H1 (cell line): ENCODE measurements at regions not wholly inside any gene's neighbourhood (a gene's known extent, or its start where the extent isn't known, plus 50 kb on each side); places are given as distances from the start of the nearest gene placed in this dataset.

Source experiments
- CTCF ChIA-PET: fragments of 300-600 bp; sonication (Branson Sonifier 250); formaldehyde crosslinking; loops from one replicate; lab custom pipeline; 2021; ENCODE audit not compliant: partially characterized antibody; lab: Charles Lee
- POLR2A ChIA-PET: fragments of 300-600 bp; sonication (Branson Sonifier 250); formaldehyde crosslinking; loops from one replicate; lab custom pipeline; 2021; ENCODE audit warnings: inconsistent platforms; ENCODE audit not compliant: partially characterized antibody; lab: Charles Lee
- DNase-seq, 2 experiments: peaks; one replicate each; pipeline versions ENCODE4 v3.0.0 to v3.0.0-alpha.2; 2010 to 2022; ENCODE audit warnings: low spot score in 2 of 2, low read depth in 1 of 2, mixed read lengths in 1 of 2
- FAIRE-seq: peaks from 2 replicates; lab custom pipeline; 2011; peaks lifted over from hg19 to GRCh38; lab: Jason Lieb, UNC
- H2AFZ ChIP-seq: 2 replicates; pipeline ENCODE4 v1.8.1; 2012; ENCODE audit warnings: low read length, inconsistent platforms
- H2AK5ac ChIP-seq: 2 replicates; pipeline ENCODE4 v1.6.1; 2013; ENCODE audit warnings: low read depth, low read length
- H2BK120ac ChIP-seq: replicated peaks from 2 replicates; pipeline ENCODE3; 2013; ENCODE audit warnings: low read depth, low read length, inconsistent platforms
- H2BK12ac ChIP-seq: 2 replicates; pipeline ENCODE4 v1.6.1; 2013; ENCODE audit warnings: low read depth, low read length
- H2BK15ac ChIP-seq: 2 replicates; pipeline ENCODE4 v1.6.1; 2013; ENCODE audit warnings: low read length
- H2BK20ac ChIP-seq: 2 replicates; pipeline ENCODE4 v1.6.1; 2013; ENCODE audit warnings: low read length
- H2BK5ac ChIP-seq: 2 replicates; pipeline ENCODE4 v1.6.1; 2013; ENCODE audit warnings: low read depth, low read length
- H3K14ac ChIP-seq: 2 replicates; pipeline ENCODE4 v1.6.1; 2013; ENCODE audit warnings: inconsistent platforms; ENCODE audit not compliant: insufficient read length
- H3K18ac ChIP-seq: 2 replicates; pipeline ENCODE4 v1.6.1; 2013; ENCODE audit warnings: low read length; ENCODE audit errors: extremely low read depth
- H3K23ac ChIP-seq: 2 replicates; pipeline ENCODE4 v1.6.1; 2013; ENCODE audit warnings: inconsistent platforms; ENCODE audit not compliant: insufficient read length
- H3K23me2 ChIP-seq: 2 replicates; pipeline ENCODE4 v1.6.1; 2013; ENCODE audit warnings: low read depth, low read length
- H3K27ac ChIP-seq: 2 replicates; pipeline ENCODE4 v1.6.1; 2011; ENCODE audit warnings: low read depth, low read length, inconsistent platforms
- H3K27me3 ChIP-seq, 4 experiments: replicated peaks in 1 of 4; 1 replicate in 1 of 4; 2 replicates in 3 of 4; pipeline versions ENCODE4 v1.6.1 to v1.8.1; 2011 to 2013; ENCODE audit warnings: low read length in 3 of 4, mild to moderate bottlenecking in 3 of 4, inconsistent platforms in 2 of 4, mixed read lengths in 2 of 4, moderate library complexity in 1 of 4; ENCODE audit not compliant: control insufficient read depth in 3 of 4, insufficient read depth in 3 of 4; ENCODE audit errors: extremely low read depth in 1 of 4
- H3K36me3 ChIP-seq, 4 experiments: 2 replicates each; pipeline versions ENCODE4 v1.6.1 to v1.8.1; 2011 to 2013; ENCODE audit warnings: mild to moderate bottlenecking in 4 of 4, low read length in 3 of 4, moderate library complexity in 2 of 4, control low read depth in 1 of 4, inconsistent platforms in 1 of 4; ENCODE audit not compliant: insufficient read depth in 4 of 4, control insufficient read depth in 2 of 4
- H3K4ac ChIP-seq: replicated peaks from 2 replicates; pipeline ENCODE3; 2013; ENCODE audit warnings: low read length, low read depth, mixed read lengths, inconsistent platforms; ENCODE audit not compliant: insufficient read length
- H3K4me1 ChIP-seq, 4 experiments: replicated peaks in 1 of 4; 1 replicate in 1 of 4; 2 replicates in 3 of 4; pipeline versions ENCODE4 v1.6.1 to v1.8.1; 2011 to 2013; ENCODE audit warnings: low read length in 3 of 4, inconsistent platforms in 2 of 4, mixed read lengths in 1 of 4; ENCODE audit not compliant: insufficient read depth in 4 of 4, control insufficient read depth in 3 of 4
- H3K4me2 ChIP-seq, 2 experiments: 2 replicates each; pipeline versions ENCODE4 v1.6.1 to v1.8.1; 2011 to 2013; ENCODE audit warnings: low read depth in 2 of 2, low read length in 2 of 2, control low read depth in 1 of 2, inconsistent platforms in 1 of 2, mild to moderate bottlenecking in 1 of 2; ENCODE audit not compliant: insufficient read depth in 1 of 2
- H3K4me3 ChIP-seq, 4 experiments: fragments of 200-600, 300-600 bp in 1 of 4; sonication (generic), shearing (Covaris generic), sonication (Bioruptor Twin) in 1 of 4; 2 replicates each; pipeline versions ENCODE4 v1.5.1 to v1.8.1; 2011 to 2016; ENCODE audit warnings: low read length in 4 of 4, low read depth in 3 of 4, control low read depth in 2 of 4, inconsistent platforms in 2 of 4, mild to moderate bottlenecking in 2 of 4, mixed read lengths in 1 of 4, moderate library complexity in 1 of 4; ENCODE audit not compliant: insufficient read depth in 2 of 4; ENCODE audit errors: extremely low read depth in 1 of 4
- H3K56ac ChIP-seq: replicated peaks from 2 replicates; pipeline ENCODE3; 2013; ENCODE audit warnings: low read depth, mild to moderate bottlenecking, mixed read lengths, low read length, inconsistent platforms; ENCODE audit not compliant: insufficient read length
- H3K79me1 ChIP-seq: 2 replicates; pipeline ENCODE4 v1.6.1; 2013; ENCODE audit warnings: low read depth, low read length, control low read depth
- H3K79me2 ChIP-seq, 2 experiments: 2 replicates each; pipeline versions ENCODE4 v1.6.1 to v1.8.1; 2012 to 2013; ENCODE audit warnings: low read length in 2 of 2, mild to moderate bottlenecking in 2 of 2, inconsistent platforms in 1 of 2; ENCODE audit not compliant: insufficient read depth in 2 of 2, control insufficient read depth in 1 of 2
- H3K9ac ChIP-seq, 4 experiments: replicated peaks in 1 of 4; 1 replicate in 1 of 4; 2 replicates in 3 of 4; pipeline versions ENCODE4 v1.6.1 to v1.8.1; 2011 to 2013; ENCODE audit warnings: low read depth in 3 of 4, low read length in 3 of 4, control low read depth in 2 of 4, mild to moderate bottlenecking in 2 of 4, moderate library complexity in 2 of 4, inconsistent platforms in 1 of 4; ENCODE audit errors: extremely low read depth in 1 of 4
- H3K9me3 ChIP-seq, 2 experiments: 2 replicates each; pipeline versions ENCODE4 v1.6.1 to v1.8.1; 2012 to 2013; ENCODE audit warnings: mild to moderate bottlenecking in 2 of 2, moderate library complexity in 2 of 2, control low read depth in 1 of 2, inconsistent platforms in 1 of 2, low read depth in 1 of 2, low read length in 1 of 2, mixed read lengths in 1 of 2; ENCODE audit not compliant: insufficient read depth in 2 of 2
- H4K20me1 ChIP-seq, 2 experiments: replicated peaks in 1 of 2; 2 replicates each; pipeline versions ENCODE3 to v1.8.1; 2011 to 2013; ENCODE audit warnings: inconsistent platforms in 2 of 2, low read length in 2 of 2, mild to moderate bottlenecking in 1 of 2; ENCODE audit not compliant: insufficient read depth in 2 of 2, control insufficient read depth in 1 of 2
- H4K5ac ChIP-seq: 2 replicates; pipeline ENCODE4 v1.6.1; 2013; ENCODE audit warnings: low read length, low read depth, mixed read lengths, inconsistent platforms; ENCODE audit not compliant: insufficient read length
- H4K8ac ChIP-seq: 2 replicates; pipeline ENCODE4 v1.8.0; 2013; ENCODE audit warnings: mild to moderate bottlenecking, moderate library complexity, low read length, inconsistent platforms; ENCODE audit not compliant: insufficient read depth; ENCODE audit errors: extremely low read depth
- H4K91ac ChIP-seq: replicated peaks from 2 replicates; pipeline ENCODE3; 2013; ENCODE audit warnings: low read length, mixed read lengths, inconsistent platforms; ENCODE audit not compliant: insufficient read length
- ASH2L ChIP-seq: fragments of 200-600, 300-600 bp; sonication (generic); IDR thresholded peaks from one replicate; pipeline ENCODE4 v1.7.1; 2017; ENCODE audit warnings: low read length
- PHF8 ChIP-seq: fragments of 200-600 bp; sonication (generic); conservative IDR thresholded peaks from 2 replicates; pipeline ENCODE4 v1.7.1; 2012; ENCODE audit warnings: low read depth, mild to moderate bottlenecking, inconsistent platforms, low read length, moderate library complexity
- RBBP5 ChIP-seq: IDR thresholded peaks from 2 replicates; pipeline ENCODE4 v1.7.1; 2012; ENCODE audit warnings: low read depth, mild to moderate bottlenecking, inconsistent platforms, low read length, moderate library complexity, borderline replicate concordance
- RNF2 ChIP-seq: fragments of 200-900, 300-1000 bp; sonication (generic); IDR thresholded peaks from 2 replicates; pipeline ENCODE4 v1.7.1; 2016; ENCODE audit warnings: borderline replicate concordance, low read depth, mild to moderate bottlenecking, antibody characterized with exemption, low read length; ENCODE audit not compliant: poor library complexity, severe bottlenecking; ENCODE audit errors: missing control alignments
- SIN3A ChIP-seq, 2 experiments: IDR thresholded peaks in 1 of 2; conservative IDR thresholded peaks in 1 of 2; 2 replicates each; pipeline ENCODE4 v1.6.1; 2011 to 2012; ENCODE audit warnings: low read length in 2 of 2, improper control_type of control experiment in 1 of 2, low read depth in 1 of 2, mild to moderate bottlenecking in 1 of 2
- SP1 ChIP-seq: IDR thresholded peaks from 2 replicates; pipeline ENCODE4 v1.6.1; 2011; ENCODE audit warnings: low read depth, low read length
- WGBS, 2 experiments: shearing (Covaris generic) in 1 of 2; methylation state at CpG; one replicate each; pipeline versions ENCODE4 v1.1.6 to v1.1.7; 2013 to 2015; ENCODE audit warnings: low lambda C conversion rate in 2 of 2, mixed read lengths in 2 of 2, inconsistent platforms in 1 of 2, low coverage in 1 of 2, missing lambda C conversion rate in 1 of 2; ENCODE audit not compliant: insufficient replicate concordance in 2 of 2, insufficient coverage in 1 of 2, insufficient read length in 1 of 2; ENCODE audit errors: extremely low coverage in 1 of 2, missing lambda C conversion rate in 1 of 2; 5-methylcytosine and 5-hydroxymethylcytosine counted together
- TF ChIP-seq, protein P1 (sequence below): IDR thresholded peaks from 2 replicates; pipeline ENCODE4 v1.6.1; 2012; ENCODE audit warnings: inconsistent platforms

- no peak overlapping the region for H2BK12ac ChIP-seq
- no peaks in the 10 kb centered on the region for H3K4me1 ChIP-seq
- no peak overlapping the region for H2BK5ac ChIP-seq
- FAIRE-seq (no peak), DNase-seq (no peak)
- no peak overlapping the region for H3K56ac ChIP-seq
- no peak overlapping the region for H3K18ac ChIP-seq
- H3K27me3 ChIP-seq, result no peaks in the 10 kb centered on the region
- no peak overlapping the region for H2AK5ac ChIP-seq
- H4K8ac ChIP-seq, result no peak overlapping the region
- H3K23me2 ChIP-seq, result no peaks in the 10 kb centered on the region
- H2BK15ac ChIP-seq, result no peak overlapping the region
- no peak overlapping the region for H2AFZ ChIP-seq
- H2BK20ac ChIP-seq, result no peak overlapping the region
- H2BK120ac ChIP-seq, result no peak overlapping the region
- H3K36me3 ChIP-seq, result no peaks in the 10 kb centered on the region
- TF ChIP-seq SIN3A (conservative IDR thresholded peaks at IDR 0.05 in 1 of 2, IDR thresholded peaks at IDR 0.05 in 1 of 2; ENCODE audit: low read depth in 1 of 2, low read length in 2 of 2), result no peak
- no peak for TF ChIP-seq ASH2L
- TF ChIP-seq RNF2, result no peak
- no peak for TF ChIP-seq PHF8
- no peak for TF ChIP-seq RBBP5
- no peak for TF ChIP-seq SP1
- TF ChIP-seq, protein P1, sequence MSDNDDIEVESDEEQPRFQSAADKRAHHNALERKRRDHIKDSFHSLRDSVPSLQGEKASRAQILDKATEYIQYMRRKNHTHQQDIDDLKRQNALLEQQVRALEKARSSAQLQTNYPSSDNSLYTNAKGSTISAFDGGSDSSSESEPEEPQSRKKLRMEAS, result no peak
- ChIA-PET CTCF (no interaction called here), POLR2A (no interaction called here)
- no peak overlapping the region for H3K27ac ChIP-seq
- H4K5ac ChIP-seq, result no peak overlapping the region
- no peak overlapping the region for H3K14ac ChIP-seq
- no peak overlapping the region for H3K23ac ChIP-seq
- no peak overlapping the region for H3K9ac ChIP-seq
- H3K79me2 ChIP-seq, result no peaks in the 10 kb centered on the region
- WGBS, 2 experiments, result 81% methylated on average over 4 of the region's 4 CpGs; no CpG with 5 or more reads in 1 of the 2 experiments
- H3K4me3 ChIP-seq, result no peak overlapping the region
- H3K79me1 ChIP-seq, result no peaks in the 10 kb centered on the region
- H3K4me2 ChIP-seq, result no peak overlapping the region
- no peaks in the 10 kb centered on the region for H4K20me1 ChIP-seq
- H3K9me3 ChIP-seq, result peaks cover 2 to 4% of the 10 kb centered on the region in 2 experiments; a peak in 2 of 4 replicates
- no peak overlapping the region for H4K91ac ChIP-seq
- peak overlapping the region; percentile 53 for H3K4ac ChIP-seq
Measured at GRCh38 chr18:77187189-77187588, 54.6 kb upstream of the MBP start.
